ENCODE measurements at regions not wholly inside any gene's neighbourhood (a gene's known extent, or its start where the extent isn't known, plus 50 kb on each side); places are given as distances from the start of the nearest gene placed in this dataset.

- Histone ChIP-seq H3K4me1 (ENCODE audit: low read length) (no peaks in the 10 kb centered on the region), H3K4me2 (ENCODE audit: low read depth, low read length, poor library complexity, severe bottlenecking) (no peak overlapping the region), H3K79me2 (ENCODE audit: low read length) (no peaks in the 10 kb centered on the region), H2AFZ (ENCODE audit: low read length) (no peak overlapping the region), H3K36me3 (ENCODE audit: insufficient read depth, low read length) (no peaks in the 10 kb centered on the region), H3K27me3 (ENCODE audit: low read length) (no peaks in the 10 kb centered on the region), H3K9me3 (ENCODE audit: low read length) (no peaks in the 10 kb centered on the region), H3K9ac (ENCODE audit: low read length) (no peak overlapping the region), H3K9me2 (replicated peaks; ENCODE audit: insufficient read depth, low read length) (no peaks in the 10 kb centered on the region), H3K4me3 (ENCODE audit: low read length) (no peak overlapping the region), H3K27ac (ENCODE audit: low read length) (no peak overlapping the region), H4K20me1 (ENCODE audit: insufficient read depth, low read depth, low read length) (no peaks in the 10 kb centered on the region)
- DNase-seq: no peak
Observed at GRCh38 chr16:13793841-13794409, 126.0 kb upstream of the ERCC4 start.

- no peaks in the 10 kb centered on the region for H3K9me2 ChIP-seq (replicated peaks; ENCODE audit: insufficient read depth, low read length)
- no peak overlapping the region for H3K9ac ChIP-seq (ENCODE audit: low read length)
- H3K4me1 ChIP-seq (ENCODE audit: low read length): no peaks in the 10 kb centered on the region
- no peaks in the 10 kb centered on the region for H3K36me3 ChIP-seq (ENCODE audit: insufficient read depth, low read length)
- DNase-seq: no peak
- no peak overlapping the region for H2AFZ ChIP-seq (ENCODE audit: low read length)
- no peaks in the 10 kb centered on the region for H3K79me2 ChIP-seq (ENCODE audit: low read length)
- H3K4me3 ChIP-seq (ENCODE audit: low read length): no peak overlapping the region
- H3K4me2 ChIP-seq (ENCODE audit: low read depth, low read length, poor library complexity, severe bottlenecking): no peak overlapping the region
- H3K27me3 ChIP-seq (ENCODE audit: low read length): no peaks in the 10 kb centered on the region
- H3K9me3 ChIP-seq (ENCODE audit: low read length): no peaks in the 10 kb centered on the region
- no peak overlapping the region for H3K27ac ChIP-seq (ENCODE audit: low read length)
- H4K20me1 ChIP-seq (ENCODE audit: insufficient read depth, low read depth, low read length): no peaks in the 10 kb centered on the region
Observed at GRCh38 chr16:13795131-13795530, 124.8 kb upstream of the ERCC4 start.

DNA sequence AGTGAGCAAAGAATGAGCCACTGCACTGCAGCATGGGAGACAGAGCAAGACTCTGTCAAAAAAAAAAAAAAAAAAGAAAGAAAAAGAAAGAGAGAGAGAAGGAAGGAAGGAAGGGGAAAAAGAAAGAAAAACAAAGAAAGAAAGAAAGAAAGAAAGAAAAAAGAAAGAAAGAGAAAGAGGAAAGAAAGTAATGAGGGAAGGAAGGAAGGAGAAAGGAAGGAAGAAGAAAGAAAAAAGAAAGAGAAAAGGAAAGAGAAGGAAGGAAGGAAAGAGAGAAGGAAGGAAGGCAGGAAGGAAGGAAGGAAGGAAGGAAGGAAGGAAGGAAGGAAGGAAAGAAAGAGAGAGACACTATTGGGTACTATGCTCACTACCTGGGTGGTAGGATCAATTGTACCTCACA is 122.2 kb upstream of the ERCC4 start:
- H3K27ac ChIP-seq (ENCODE audit: low read length): no peak overlapping the region
- H3K4me2 ChIP-seq (ENCODE audit: low read depth, low read length, poor library complexity, severe bottlenecking): no peak overlapping the region
- no peak overlapping the region for H3K4me3 ChIP-seq (ENCODE audit: low read length)
- H3K9ac ChIP-seq (ENCODE audit: low read length): no peak overlapping the region
- H3K9me3 ChIP-seq (ENCODE audit: low read length): no peaks in the 10 kb centered on the region
- H2AFZ ChIP-seq (ENCODE audit: low read length): no peak overlapping the region
- H3K27me3 ChIP-seq (ENCODE audit: low read length): no peaks in the 10 kb centered on the region
- H3K79me2 ChIP-seq (ENCODE audit: low read length): no peaks in the 10 kb centered on the region
- no peaks in the 10 kb centered on the region for H3K9me2 ChIP-seq (replicated peaks; ENCODE audit: insufficient read depth, low read length)
- 0 out of 2 replicates have a peak, but pooled peaks cover 6% of the 10 kb centered on the region for H3K4me1 ChIP-seq (ENCODE audit: low read length)
- no peak for DNase-seq
- H3K36me3 ChIP-seq (ENCODE audit: insufficient read depth, low read length): no peaks in the 10 kb centered on the region
- H4K20me1 ChIP-seq (ENCODE audit: insufficient read depth, low read depth, low read length): no peaks in the 10 kb centered on the region

DNA sequence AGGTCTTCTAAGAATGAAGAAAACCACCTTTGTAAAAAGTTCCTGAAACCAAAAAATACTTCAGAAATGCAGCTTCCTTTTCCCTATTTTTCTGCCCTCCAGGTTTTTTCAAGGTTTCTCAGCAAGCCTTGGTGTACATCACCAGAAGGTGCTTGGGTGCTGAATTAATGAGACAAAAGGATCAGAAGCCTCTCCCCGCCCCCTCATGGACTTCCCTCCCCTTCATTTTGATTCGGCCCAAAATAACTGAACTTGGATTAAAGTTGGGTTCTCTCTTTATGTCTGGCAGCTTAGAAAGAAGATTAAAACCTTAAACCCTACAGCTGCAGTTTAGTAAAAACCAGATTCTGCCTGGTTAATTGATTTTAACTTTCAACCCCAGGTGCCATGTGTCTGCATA is 121.7 kb upstream of the ERCC4 start:
- H3K4me1 ChIP-seq (ENCODE audit: low read length): 0 out of 2 replicates have a peak, but pooled peaks cover 6% of the 10 kb centered on the region
- no peaks in the 10 kb centered on the region for H3K36me3 ChIP-seq (ENCODE audit: insufficient read depth, low read length)
- no peaks in the 10 kb centered on the region for H3K79me2 ChIP-seq (ENCODE audit: low read length)
- no peaks in the 10 kb centered on the region for H3K9me3 ChIP-seq (ENCODE audit: low read length)
- no peak overlapping the region for H2AFZ ChIP-seq (ENCODE audit: low read length)
- H3K4me3 ChIP-seq (ENCODE audit: low read length): no peak overlapping the region
- H3K9me2 ChIP-seq (replicated peaks; ENCODE audit: insufficient read depth, low read length): no peaks in the 10 kb centered on the region
- no peak overlapping the region for H3K27ac ChIP-seq (ENCODE audit: low read length)
- no peak overlapping the region for H3K4me2 ChIP-seq (ENCODE audit: low read depth, low read length, poor library complexity, severe bottlenecking)
- H3K9ac ChIP-seq (ENCODE audit: low read length): no peak overlapping the region
- no peak for DNase-seq
- no peaks in the 10 kb centered on the region for H3K27me3 ChIP-seq (ENCODE audit: low read length)
- H4K20me1 ChIP-seq (ENCODE audit: insufficient read depth, low read depth, low read length): no peaks in the 10 kb centered on the region

DNA sequence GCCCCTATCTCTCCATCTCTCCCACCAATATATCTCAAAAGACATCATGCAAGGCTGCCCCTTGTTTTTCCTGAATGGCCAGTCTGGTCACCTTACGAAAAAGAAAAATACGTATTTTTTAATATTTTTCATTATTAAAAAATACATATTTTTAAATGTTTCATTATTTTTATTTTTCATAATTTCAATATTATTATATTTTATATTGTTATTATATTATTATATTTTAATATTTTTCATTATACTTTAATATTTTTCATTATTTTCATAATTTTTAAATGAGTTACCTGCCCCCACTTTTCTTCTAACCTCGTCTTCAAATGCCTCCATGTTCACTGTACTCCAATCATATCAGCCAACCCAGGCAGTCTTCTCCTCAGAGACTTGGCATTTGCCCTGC is 116.0 kb upstream of the ERCC4 start:
- H3K27ac ChIP-seq (ENCODE audit: low read length): no peak overlapping the region
- H3K9ac ChIP-seq (ENCODE audit: low read length): no peak overlapping the region
- no peaks in the 10 kb centered on the region for H3K9me2 ChIP-seq (replicated peaks; ENCODE audit: insufficient read depth, low read length)
- no peak for DNase-seq
- H3K36me3 ChIP-seq (ENCODE audit: insufficient read depth, low read length): no peaks in the 10 kb centered on the region
- H3K9me3 ChIP-seq (ENCODE audit: low read length): no peaks in the 10 kb centered on the region
- no peak overlapping the region for H2AFZ ChIP-seq (ENCODE audit: low read length)
- H4K20me1 ChIP-seq (ENCODE audit: insufficient read depth, low read depth, low read length): no peaks in the 10 kb centered on the region
- H3K4me3 ChIP-seq (ENCODE audit: low read length): no peak overlapping the region
- 0 out of 2 replicates have a peak, but pooled peaks cover 6% of the 10 kb centered on the region for H3K4me1 ChIP-seq (ENCODE audit: low read length)
- no peaks in the 10 kb centered on the region for H3K79me2 ChIP-seq (ENCODE audit: low read length)
- no peak overlapping the region for H3K4me2 ChIP-seq (ENCODE audit: low read depth, low read length, poor library complexity, severe bottlenecking)
- no peaks in the 10 kb centered on the region for H3K27me3 ChIP-seq (ENCODE audit: low read length)

DNA sequence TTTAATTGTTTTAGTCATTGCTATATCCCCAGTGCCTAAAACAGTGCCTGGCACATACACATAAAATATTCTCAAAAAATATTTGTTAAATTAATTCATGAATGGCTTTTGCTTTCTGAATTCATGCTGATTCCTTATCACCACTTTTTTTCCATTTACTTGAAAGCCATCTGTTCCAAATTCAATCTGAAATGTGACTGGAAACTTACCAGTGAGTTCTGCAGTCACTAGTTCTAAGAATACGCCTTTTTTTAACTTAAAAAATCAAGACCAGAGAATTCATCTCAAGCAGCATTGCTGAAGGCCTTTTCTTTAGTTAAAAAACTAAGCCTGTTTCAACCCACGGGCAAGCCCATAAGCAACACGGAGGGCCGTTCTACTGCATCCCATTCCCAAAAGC is 114.0 kb upstream of the ERCC4 start:
- no peaks in the 10 kb centered on the region for H4K20me1 ChIP-seq (ENCODE audit: insufficient read depth, low read depth, low read length)
- no peak for DNase-seq
- no peak overlapping the region for H3K9ac ChIP-seq (ENCODE audit: low read length)
- no peak overlapping the region for H3K4me2 ChIP-seq (ENCODE audit: low read depth, low read length, poor library complexity, severe bottlenecking)
- no peaks in the 10 kb centered on the region for H3K27me3 ChIP-seq (ENCODE audit: low read length)
- H3K4me3 ChIP-seq (ENCODE audit: low read length): no peak overlapping the region
- H2AFZ ChIP-seq (ENCODE audit: low read length): no peak overlapping the region
- H3K9me2 ChIP-seq (replicated peaks; ENCODE audit: insufficient read depth, low read length): no peaks in the 10 kb centered on the region
- 0 out of 2 replicates have a peak, but pooled peaks cover 6% of the 10 kb centered on the region for H3K4me1 ChIP-seq (ENCODE audit: low read length)
- no peaks in the 10 kb centered on the region for H3K9me3 ChIP-seq (ENCODE audit: low read length)
- H3K27ac ChIP-seq (ENCODE audit: low read length): no peak overlapping the region
- no peaks in the 10 kb centered on the region for H3K36me3 ChIP-seq (ENCODE audit: insufficient read depth, low read length)
- no peaks in the 10 kb centered on the region for H3K79me2 ChIP-seq (ENCODE audit: low read length)

GRCh38 chr16:13806671-13807070 is 113.3 kb upstream of the ERCC4 start:
- H3K79me2 ChIP-seq (ENCODE audit: low read length): no peaks in the 10 kb centered on the region
- H3K27me3 ChIP-seq (ENCODE audit: low read length): no peaks in the 10 kb centered on the region
- DNase-seq: no peak
- no peak overlapping the region for H3K9ac ChIP-seq (ENCODE audit: low read length)
- no peak overlapping the region for H2AFZ ChIP-seq (ENCODE audit: low read length)
- H4K20me1 ChIP-seq (ENCODE audit: insufficient read depth, low read depth, low read length): no peaks in the 10 kb centered on the region
- 0 out of 2 replicates have a peak, but pooled peaks cover 6% of the 10 kb centered on the region for H3K4me1 ChIP-seq (ENCODE audit: low read length)
- H3K27ac ChIP-seq (ENCODE audit: low read length): no peak overlapping the region
- no peaks in the 10 kb centered on the region for H3K9me3 ChIP-seq (ENCODE audit: low read length)
- H3K36me3 ChIP-seq (ENCODE audit: insufficient read depth, low read length): no peaks in the 10 kb centered on the region
- no peaks in the 10 kb centered on the region for H3K9me2 ChIP-seq (replicated peaks; ENCODE audit: insufficient read depth, low read length)
- no peak overlapping the region for H3K4me2 ChIP-seq (ENCODE audit: low read depth, low read length, poor library complexity, severe bottlenecking)
- H3K4me3 ChIP-seq (ENCODE audit: low read length): no peak overlapping the region

DNA sequence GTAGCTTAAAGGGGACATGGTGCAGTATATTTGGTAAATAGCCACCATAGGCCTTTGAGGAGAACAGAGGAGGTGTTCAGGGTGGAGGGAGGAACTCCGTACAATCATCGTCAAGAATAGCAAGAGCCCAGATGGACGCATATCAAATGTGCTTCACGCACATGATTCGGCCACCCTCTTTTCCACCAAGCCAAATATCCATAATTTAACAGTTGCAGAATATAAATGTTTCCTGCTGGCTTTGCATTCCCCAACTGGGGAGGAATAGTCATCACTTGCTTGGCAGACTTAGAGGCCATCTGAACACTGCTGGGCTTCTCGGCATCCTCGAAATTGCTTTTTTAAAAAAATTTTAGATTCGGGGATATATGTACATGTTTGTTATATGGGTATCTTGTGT is 111.9 kb upstream of the ERCC4 start:
- DNase-seq: no peak
- H3K9me3 ChIP-seq (ENCODE audit: low read length): no peaks in the 10 kb centered on the region
- no peaks in the 10 kb centered on the region for H3K9me2 ChIP-seq (replicated peaks; ENCODE audit: insufficient read depth, low read length)
- no peak overlapping the region for H3K9ac ChIP-seq (ENCODE audit: low read length)
- no peak overlapping the region for H3K4me3 ChIP-seq (ENCODE audit: low read length)
- H2AFZ ChIP-seq (ENCODE audit: low read length): no peak overlapping the region
- no peaks in the 10 kb centered on the region for H3K27me3 ChIP-seq (ENCODE audit: low read length)
- no peaks in the 10 kb centered on the region for H3K36me3 ChIP-seq (ENCODE audit: insufficient read depth, low read length)
- H3K79me2 ChIP-seq (ENCODE audit: low read length): no peaks in the 10 kb centered on the region
- H3K4me2 ChIP-seq (ENCODE audit: low read depth, low read length, poor library complexity, severe bottlenecking): no peak overlapping the region
- H3K27ac ChIP-seq (ENCODE audit: low read length): no peak overlapping the region
- no peaks in the 10 kb centered on the region for H3K4me1 ChIP-seq (ENCODE audit: low read length)
- H4K20me1 ChIP-seq (ENCODE audit: insufficient read depth, low read depth, low read length): no peaks in the 10 kb centered on the region
